ENCODE measurements at regions not wholly inside any gene's neighbourhood (a gene's known extent, or its start where the extent isn't known, plus 50 kb on each side); places are given as distances from the start of the nearest gene placed in this dataset.
"Not testable (repeated sequence)": the region's sequence is repeated elsewhere in the genome, so short reads cannot be mapped to it uniquely, and the experiment has no call there.

DNA sequence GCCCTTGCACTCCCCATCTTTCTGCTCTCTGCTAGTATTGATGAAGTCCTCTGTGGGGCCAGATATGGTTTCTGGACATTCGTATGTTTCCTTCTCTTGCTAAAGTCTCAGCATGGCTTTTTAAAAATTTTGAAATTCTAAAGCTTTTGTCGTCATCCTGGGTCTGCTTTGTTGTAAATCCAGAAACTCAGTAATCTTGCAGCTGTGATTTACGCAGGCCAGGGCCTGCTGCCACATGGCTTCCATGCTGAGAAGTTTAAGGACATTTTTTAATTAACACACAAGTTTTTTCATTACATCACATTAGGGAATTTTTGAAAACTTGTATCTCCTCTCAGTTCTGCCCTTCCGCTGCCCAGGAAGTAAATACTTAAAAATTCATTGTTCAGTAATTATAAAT lies 686.1 kb upstream of the IGFBP3 start:
- DNase-seq = no peak

DNA sequence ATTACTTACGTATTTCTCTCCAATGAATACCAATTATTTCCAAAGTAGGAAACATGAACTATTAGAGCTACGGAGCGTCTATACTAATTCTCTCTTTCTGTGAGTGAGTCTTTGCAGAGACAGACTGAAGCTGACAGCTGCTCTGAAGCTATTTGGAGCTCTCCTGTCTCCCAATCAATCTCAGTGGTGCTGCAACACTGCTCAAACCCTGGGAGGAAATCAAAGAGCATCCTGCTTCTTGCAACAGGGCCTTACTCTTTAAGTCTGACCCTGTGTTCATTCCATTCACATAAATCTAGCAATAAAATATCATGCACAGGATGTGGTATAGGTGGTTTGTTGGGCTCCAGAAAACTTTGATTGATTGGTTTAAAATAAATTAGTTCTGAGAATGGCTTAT lies 685.7 kb upstream of the IGFBP3 start:
- DNase-seq = no peak

DNA sequence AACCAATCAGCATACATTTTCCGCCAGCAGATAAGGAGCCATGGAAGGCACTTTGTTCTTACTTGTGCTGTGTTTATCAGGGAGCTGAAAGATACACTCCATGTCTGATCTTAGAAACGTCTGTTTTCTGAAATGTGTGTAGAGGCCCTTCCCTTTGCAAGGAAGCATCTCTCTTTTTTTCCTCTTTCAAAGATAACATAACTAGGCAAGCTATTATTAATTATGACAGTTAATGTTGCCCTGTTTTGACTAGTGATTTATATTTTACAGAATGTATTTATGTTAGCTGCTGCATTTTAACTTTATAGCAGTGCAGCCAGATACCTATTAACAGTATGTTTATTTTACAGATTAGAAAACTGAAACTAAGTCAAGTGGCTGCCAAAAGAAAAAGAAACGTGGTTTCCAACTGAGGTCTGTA lies 683.2 kb upstream of the IGFBP3 start:
- DNase-seq = no peak

DNA sequence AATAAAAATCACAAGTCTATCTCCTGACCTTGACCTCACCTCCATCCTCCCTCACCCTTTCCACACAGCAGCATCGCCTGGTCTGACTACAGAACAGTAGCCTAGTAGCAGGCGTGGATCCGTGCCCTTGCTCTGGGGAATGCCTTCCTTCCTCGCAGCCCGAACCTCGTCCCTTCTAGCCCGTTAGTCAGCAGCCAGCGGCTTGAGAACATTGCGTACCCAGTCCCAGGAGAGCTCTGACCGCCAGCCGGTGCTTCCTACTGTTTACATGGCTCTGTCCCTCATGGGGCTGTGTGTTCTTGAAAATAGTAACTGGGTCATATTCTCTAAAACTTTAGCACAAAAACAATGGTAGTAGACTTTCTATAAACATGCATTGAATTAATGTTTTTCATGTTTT lies 682.7 kb upstream of the IGFBP3 start:
- DNase-seq = no peak

DNA sequence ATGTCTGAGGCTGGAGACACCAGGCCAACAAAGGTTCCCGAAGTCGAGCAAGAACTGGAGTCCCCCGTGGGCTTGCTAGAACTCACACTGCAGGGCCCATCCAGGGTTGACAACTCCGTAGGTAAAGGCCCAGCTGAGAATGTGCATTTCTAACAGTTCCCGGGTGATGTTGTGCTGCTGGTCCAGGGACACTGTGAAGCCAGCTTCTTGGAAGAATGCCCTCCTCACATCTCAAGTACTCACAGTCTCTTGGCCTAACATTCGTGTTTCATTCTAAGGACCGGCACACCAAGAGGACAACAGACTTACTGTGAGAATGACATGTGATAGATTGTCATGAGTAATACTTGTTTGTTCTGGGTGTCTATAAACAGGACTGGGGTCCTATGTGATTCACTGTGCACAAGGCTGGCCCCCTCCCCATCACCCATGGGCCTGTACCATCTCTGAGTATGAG lies 682.3 kb upstream of the IGFBP3 start:
- no peak for DNase-seq

DNA sequence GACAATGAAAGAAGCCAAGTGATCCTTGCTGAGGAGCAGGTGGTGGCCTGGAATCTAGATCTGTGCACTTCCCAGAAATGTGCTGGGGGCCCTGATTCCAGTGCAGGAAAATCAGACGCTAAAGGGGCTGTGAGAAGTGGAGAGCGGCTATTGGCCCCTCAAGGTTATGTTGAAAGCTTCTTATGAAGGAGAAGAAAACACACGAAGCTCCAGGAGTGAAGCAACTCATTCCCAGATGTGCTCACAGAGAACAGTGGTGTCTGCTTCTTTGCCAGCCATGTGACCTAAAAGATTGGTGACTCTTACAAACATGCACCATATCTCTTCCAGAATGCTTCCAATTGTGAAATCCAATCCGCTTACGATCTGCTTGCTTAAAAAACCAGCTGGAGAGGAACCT lies 679.3 kb upstream of the IGFBP3 start:
- no peak for DNase-seq

DNA sequence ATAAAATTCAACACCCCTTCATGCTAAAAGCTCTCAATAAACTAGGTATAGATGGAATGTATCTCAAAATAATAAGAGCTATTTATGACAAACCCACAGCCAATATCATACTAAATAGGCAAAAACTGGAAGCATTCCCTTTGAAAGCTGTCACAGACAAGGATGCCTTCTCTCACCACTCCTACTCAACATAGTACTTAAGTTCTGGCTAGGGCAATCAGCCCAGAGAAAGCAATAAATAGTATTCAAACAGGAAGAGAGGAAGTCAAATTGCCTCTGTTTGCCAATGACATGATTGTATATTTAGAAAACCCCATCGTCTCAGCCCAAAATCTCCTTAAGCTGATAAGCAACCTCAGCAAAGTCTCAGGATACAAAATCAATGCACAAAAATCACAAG lies 673.8 kb upstream of the IGFBP3 start:
- DNase-seq = not testable (repeated sequence)

DNA sequence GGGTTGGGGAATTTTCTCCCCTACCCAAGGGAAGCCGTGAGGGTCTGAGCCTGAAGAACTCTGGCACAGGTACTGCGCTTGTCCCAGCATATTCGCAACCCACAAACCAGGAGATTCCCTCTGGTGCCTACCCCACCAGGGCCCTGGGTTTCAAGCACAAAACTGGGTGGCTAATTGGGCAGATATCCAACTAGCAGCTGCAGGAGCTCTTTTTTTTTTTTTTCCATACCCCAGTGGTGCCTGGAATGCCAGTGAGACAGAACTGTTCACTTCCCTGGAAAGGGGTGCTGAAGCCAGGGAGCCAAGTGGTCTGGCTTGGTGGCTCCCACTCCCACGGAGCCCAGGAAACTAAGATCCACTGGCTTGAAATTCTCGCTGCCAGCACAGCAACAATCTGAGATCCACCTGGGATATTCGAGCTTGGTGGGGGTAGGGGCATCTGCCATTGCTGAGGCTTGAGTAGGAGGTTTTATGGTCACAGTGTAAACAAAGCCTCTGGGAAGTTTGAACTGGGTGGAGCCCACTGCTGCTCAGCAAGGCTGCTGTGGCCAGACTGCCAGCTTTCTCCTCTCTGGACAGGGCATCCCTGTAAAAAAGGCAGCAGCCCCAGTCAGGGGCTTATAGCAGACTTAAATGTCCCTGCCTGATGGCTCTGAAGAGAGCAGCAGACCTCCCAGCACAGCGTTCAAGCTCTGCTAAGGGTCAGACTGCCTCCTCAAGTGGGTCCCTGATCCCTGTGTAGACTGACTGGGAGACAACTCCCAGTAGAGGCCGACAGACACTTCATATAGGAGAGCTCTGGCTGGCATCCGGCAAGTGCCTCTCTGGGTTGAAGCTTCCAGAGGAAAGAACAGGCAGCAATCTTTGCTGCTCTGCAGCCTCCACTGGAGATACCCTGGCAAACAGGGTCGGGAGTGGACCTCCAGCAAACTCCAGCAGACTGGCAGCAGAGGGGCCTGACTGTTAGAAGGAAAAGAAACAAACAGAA lies 670.1 kb upstream of the IGFBP3 start:
- not testable (repeated sequence) for DNase-seq

DNA sequence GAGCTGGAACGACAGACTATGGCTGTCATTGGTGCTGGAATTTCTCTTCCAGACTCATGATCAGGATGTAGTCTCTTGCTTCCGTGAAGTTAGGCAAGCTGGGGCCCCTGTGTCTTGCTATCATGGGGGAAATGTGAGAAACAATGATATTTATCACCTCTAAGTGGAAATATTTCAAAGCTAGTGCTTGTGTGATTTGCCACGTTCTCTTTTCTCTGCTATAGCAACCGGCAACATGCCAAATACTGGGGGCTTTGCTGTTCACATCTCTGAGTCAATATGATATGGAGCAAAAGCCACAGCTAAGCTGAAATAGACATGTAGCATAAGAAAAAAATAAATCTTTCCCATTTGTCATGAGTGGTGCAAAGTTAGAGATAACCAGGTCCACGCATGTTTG lies 668.2 kb upstream of the IGFBP3 start:
- no peak for DNase-seq

DNA sequence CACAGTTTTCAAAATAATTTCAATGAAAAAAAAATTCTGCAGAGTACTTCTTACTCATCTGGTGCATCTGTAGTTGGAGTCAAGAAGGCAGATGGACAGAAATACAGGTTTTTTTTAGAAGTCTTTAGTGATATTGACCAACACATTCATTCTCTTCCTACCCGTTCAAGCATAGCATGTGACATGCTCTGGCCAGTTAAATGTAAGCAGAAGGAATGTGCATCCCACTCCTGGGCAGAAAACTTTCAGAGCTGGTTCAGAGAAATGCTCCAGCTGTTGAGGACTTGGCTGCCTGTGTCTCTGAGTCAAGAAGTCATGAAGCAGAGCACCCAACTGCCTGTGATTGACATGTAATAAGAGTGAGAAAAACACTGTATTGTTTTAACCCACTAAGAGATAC lies 665.3 kb upstream of the IGFBP3 start:
- DNase-seq = no peak

DNA sequence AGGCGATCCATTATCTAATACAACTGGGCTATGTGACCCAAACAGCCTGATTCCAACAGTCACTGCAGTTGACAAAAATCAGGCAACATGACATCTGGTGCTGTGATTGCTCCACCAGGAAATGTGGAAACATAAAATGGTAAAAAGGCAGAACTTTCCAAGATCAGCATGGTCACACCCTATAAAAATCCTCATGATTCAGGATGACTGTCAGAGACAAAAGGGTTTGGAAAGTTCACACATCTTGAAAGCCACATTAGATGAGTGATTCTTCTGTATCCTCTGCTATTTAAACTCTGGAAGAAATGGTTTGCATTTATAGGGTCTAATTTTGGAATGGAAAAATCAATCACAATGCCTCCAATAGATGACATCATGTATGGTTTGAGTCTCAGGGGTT lies 662.6 kb upstream of the IGFBP3 start:
- DNase-seq = no peak

DNA sequence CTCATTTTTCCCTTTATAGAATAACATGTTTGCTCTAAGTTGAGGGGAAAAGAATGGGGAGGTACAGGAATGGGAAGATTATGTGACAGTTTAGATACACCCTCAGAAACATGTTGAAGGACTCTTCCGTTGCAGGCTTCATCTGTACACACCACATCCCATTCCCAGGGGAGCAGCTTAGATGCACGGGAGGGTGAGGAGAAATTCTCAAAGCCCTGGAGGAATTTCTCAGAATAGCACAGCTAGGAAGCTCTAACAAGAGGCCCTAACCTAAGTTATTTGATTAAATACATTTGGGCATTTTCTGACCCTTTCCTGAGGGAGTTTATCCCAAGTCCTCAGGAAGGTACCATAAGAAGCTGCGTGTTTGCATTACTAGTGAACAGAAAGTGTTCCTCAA lies 660.2 kb upstream of the IGFBP3 start:
- no peak for DNase-seq

DNA sequence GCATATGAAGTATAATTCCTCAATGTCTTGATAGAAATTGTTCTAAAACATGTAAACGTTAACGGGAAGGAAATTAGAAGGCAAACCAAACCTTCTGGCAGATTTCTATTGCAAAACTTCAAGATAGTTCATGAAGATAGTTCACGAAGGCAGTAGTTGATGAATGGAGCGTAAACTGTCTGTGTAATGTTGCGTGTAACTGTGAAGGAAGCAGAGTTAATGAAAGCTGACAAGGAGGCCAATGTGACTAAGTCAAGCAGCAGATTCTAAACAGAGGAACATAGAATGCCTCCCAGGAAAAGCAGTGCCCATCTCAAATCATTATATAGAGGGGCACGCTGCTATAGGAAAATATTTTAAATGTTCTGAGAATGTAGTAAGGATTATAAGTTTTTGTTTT lies 659.7 kb upstream of the IGFBP3 start:
- DNase-seq = no peak

DNA sequence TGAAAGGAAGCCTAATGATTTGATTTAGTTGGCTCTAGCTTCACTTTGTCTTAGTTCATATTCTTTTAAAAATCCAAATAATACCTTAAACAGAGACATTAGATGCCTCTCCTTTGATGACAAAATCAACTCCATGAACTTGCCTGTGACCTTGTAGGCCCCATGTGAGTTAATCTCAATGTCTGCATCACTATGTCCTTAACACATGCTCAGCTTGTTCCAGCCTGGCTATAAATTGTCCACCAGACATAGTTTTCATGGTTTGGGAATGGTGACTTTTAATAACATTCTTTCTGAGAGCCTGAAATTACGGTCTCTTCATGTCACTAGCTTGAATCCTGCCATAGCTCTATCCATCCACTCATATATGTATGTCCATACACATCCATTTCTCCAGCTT lies 656.3 kb upstream of the IGFBP3 start:
- DNase-seq = no peak

DNA sequence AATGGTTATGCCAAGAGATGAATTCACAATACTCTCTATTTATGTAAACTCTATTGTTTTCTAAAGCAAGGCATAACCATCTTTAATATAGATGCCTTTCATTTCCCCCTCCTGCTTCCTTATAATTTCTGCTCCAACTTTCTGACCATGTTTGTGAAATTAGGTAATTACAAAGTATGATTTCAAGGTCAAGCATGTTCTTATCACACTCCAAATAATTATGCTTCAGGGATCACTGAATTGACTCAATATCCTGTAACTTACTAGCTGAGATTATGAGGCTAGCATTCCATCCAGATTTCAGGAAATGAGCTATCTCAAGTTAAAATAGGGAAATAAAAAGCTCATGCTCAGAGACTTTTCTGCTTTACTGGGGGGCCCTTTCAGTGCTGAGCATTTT lies 655.9 kb upstream of the IGFBP3 start:
- DNase-seq = no peak

DNA sequence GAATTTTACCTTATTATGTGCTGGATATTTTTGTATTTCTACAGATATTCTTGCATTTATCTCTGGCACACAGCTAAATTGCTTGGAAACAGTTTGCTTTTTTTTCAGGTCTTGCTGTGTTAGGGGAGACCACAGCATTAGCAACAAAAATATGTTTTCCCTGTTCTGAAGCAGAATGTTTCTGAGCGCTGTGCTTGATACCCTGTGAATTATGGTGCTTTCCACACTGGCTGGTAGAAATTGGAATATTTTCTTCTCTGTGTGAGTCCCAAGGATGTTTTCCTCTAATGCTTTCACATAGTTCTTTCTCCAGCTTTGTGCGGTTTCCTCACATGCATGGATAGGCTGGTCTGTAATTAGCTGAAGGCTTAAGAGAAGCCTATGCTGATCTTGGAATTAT lies 651.6 kb upstream of the IGFBP3 start:
- DNase-seq = no peak

DNA sequence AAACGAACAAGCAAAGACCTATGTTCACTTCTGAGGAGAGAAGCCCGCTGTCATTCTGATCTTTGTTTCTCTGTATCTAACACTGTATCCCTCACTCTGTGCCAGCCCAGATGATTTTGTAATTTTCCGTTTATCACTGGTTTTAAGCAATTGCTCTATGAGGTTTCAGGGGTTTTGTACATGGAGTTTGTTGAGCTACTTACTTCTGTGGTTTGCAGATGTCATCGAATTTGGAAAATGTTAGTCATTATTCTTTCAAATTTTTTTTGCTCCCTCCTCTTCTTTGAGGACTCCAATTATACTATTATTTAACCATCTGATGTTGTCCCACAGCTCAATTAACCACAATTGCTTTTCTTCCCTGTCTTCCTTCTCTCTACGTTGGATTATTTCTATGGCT lies 650.9 kb upstream of the IGFBP3 start:
- DNase-seq = no peak

DNA sequence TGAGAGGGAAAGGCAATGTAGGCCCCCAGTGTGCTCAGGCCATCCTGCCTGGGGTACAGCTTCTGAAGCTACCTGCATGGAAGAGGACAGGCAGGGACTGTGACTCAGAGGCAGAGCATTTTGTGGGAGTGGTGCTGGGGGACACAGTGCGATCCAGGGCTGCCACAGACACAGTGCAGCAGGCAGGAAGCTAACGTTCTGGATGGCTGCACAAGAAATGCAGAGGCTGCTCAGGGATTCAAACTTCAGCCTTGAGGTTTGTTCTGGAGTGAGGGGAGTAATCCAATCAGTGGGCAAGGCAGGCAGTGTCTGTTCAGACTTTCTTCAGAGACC lies 648.0 kb upstream of the IGFBP3 start:
- no peak for DNase-seq

DNA sequence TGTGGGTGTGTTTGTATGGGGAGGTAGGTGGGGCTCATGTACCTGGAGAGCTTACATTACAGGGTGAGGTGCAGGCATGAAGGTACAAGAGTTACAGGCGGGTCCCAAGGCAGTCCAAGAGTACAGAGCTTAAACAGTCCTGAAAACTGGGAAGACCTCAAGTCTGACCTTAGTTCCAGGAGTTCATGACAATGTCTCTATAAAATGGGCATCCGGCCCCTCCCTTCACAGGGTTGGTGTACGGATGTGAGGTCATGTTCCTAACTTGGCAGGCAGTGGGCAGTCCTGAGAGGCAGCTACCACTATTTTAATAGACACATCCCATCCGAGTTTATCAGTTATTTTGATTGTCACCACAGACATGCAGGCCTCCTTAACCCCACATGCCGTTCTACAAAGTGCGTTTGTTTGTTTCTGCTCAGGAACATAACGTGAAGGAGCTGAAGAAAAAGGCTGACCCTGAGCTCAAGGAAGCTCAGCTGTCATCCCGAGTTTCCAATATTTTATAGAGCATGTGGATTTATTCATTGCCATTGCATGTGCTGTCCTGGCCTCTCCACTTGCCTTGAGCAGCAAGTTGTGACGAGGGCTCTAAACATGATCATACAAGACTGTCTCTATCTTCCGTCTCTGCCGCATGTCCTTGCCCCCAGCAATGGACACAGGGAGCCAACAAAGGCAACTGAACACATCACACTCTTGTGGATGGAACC lies 647.5 kb upstream of the IGFBP3 start:
- DNase-seq = no peak

DNA sequence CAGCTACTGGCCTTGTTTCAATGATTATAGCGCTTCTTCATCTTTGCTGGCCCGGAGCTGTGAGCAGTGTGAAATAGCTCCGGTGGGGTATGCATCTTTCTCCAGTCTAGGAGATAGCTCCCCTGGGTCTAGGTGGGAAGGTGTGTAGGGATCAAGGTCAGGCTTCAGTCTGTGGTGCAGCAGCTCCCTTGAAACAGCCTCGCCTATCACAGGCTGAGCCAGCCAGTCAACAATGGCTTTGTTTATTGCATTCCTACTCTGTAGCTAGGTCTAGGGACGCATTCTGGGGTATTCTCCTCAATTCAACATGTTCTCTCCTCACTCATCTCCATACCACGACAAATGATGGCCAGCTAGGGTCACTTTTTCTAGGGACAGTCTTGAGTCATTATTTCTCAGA lies 646.8 kb upstream of the IGFBP3 start:
- no peak for DNase-seq

DNA sequence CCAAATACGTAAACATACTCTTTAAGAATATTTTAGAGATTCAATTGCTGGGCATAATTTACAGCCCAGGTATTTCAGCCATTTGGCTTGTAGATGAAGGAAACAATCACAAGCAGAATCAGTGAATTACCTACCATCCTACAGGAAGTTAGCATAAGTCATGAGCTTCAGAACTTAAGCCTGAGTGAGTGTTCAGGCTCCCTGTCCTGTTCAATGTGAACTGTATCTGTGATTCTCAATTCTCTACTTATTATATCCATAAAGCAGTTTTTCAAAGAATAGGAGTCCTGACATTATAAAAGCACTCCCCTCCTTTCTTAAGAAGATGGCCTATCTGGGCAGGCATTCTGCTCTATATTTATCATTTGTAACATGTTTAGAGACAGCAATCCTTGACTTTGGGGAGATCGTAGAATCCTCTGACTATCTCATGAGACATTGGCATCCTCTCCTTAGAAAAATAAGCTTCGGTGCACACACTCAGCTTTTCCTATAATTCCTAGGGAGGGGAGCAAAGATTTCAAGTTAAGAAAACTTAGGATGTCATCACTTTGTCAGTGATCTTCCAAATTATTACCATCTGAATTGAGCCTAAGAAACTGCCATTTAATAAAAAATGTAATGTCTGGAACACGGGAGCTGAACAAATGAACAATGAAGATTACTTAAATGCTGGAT lies 645.2 kb upstream of the IGFBP3 start:
- DNase-seq = no peak

DNA sequence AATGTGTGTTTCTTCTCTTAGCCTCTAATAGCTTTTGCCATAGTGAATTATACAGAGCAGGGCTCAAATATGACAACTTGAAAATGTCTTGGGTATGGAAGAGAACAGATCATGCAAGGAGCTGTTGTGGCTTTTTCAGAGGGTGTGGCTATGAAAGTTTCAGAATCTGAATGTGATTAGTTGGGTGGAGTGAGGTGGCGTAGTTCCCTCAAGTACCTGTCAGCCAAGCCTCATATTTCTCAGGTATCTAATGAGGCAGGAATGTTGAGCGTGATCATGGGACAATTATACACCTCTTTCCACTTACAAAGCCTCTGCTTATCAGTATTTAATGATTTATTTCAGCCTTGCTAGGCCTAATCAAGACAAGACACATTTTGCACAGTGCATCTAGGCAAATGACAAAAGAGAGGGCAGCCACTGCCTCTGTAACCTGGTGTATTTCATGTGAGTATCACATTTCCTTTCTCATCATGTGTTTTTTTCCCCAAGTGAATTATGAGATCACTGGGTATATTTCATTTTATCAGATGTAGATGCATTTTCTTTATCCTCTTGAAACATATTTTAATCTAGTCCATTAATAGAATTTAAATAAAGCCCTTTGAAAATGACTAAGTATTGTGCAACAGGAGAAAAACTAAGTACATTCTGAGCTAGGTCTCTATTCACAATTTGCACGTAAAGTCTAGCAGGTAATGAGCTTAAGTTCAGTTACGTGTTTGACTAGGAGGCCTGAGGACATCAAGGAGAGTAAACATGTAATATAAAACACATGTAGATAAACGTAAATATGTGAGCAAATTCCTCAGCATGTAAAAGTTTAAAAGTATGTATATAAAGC lies 644.4 kb upstream of the IGFBP3 start:
- DNase-seq = no peak

Measured in cerebellar nuclear complex (tissue), 1 donor.